Caco-2 (cell line): ENCODE measurements at regions not wholly inside any gene's neighbourhood (a gene's known extent, or its start where the extent isn't known, plus 50 kb on each side); places are given as distances from the start of the nearest gene placed in this dataset.
A peak's percentile ranks its signal among the peaks of the same experiment; 100 is the strongest.

Source experiments
- BruUV-seq: library from RNA; stranded (reverse); fragments of 400-500 nt; replicated peaks from 2 replicates; lab custom pipeline; 2021; lab: Mats Ljungman, UMichigan
- CTCF ChIA-PET: fragments of 300-600 bp; sonication (Branson Sonifier 250); formaldehyde crosslinking; loops from one replicate; lab custom pipeline; 2022; ENCODE audit warnings: antibody characterized with exemption; lab: Charles Lee
- POLR2A ChIA-PET: fragments of 300-600 bp; sonication (Branson Sonifier 250); formaldehyde crosslinking; loops from one replicate; lab custom pipeline; 2022; ENCODE audit warnings: antibody characterized with exemption; lab: Charles Lee
- DNase-seq, 2 experiments: peaks; one replicate each; pipeline versions ENCODE4 v3.0.0 to v3.0.0-alpha.2; 2020 to 2022
- H3K27me3 ChIP-seq: replicated peaks from 2 replicates; pipeline ENCODE4 v1.6.0; 2011; ENCODE audit warnings: low read length; ENCODE audit not compliant: control insufficient read depth, insufficient read depth
- H3K36me3 ChIP-seq: 2 replicates; pipeline ENCODE4 v1.5.1; 2011; ENCODE audit warnings: low read length; ENCODE audit not compliant: control insufficient read depth, insufficient read depth
- H3K4me1 ChIP-seq: fragments of 250-450 bp; sonication (Bioruptor Pico); 2 replicates; pipeline ENCODE4 v1.5.1; 2020; ENCODE audit warnings: mild to moderate bottlenecking
- H3K4me3 ChIP-seq: 2 replicates; pipeline ENCODE4 v1.5.1; 2011; ENCODE audit warnings: low read depth, mild to moderate bottlenecking, control low read depth, low read length
- H3K9me3 ChIP-seq: fragments of 250-450 bp; sonication (Bioruptor Pico); 2 replicates; pipeline ENCODE4 v1.5.1; 2020; ENCODE audit warnings: mild to moderate bottlenecking, moderate library complexity
- H3K27ac Mint-ChIP-seq: one replicate; pipeline ENCODE4 v1.8.0; 2022; ENCODE audit warnings: mixed read lengths; ENCODE audit not compliant: unreplicated experiment
- H3K27me3 Mint-ChIP-seq: one replicate; pipeline ENCODE4 v1.8.0; 2022; ENCODE audit warnings: mixed read lengths; ENCODE audit not compliant: insufficient read depth, unreplicated experiment
- H3K36me3 Mint-ChIP-seq: one replicate; pipeline ENCODE4 v1.8.0; 2022; ENCODE audit warnings: mild to moderate bottlenecking, mixed read lengths; ENCODE audit not compliant: insufficient read depth, unreplicated experiment
- H3K4me1 Mint-ChIP-seq: one replicate; pipeline ENCODE4 v1.8.0; 2022; ENCODE audit warnings: low read depth, mixed read lengths; ENCODE audit not compliant: unreplicated experiment
- H3K4me3 Mint-ChIP-seq: one replicate; pipeline ENCODE4 v1.8.0; 2022; ENCODE audit warnings: mild to moderate bottlenecking, moderate library complexity, mixed read lengths; ENCODE audit not compliant: unreplicated experiment
- H3K9me3 Mint-ChIP-seq: one replicate; pipeline ENCODE4 v1.8.0; 2022; ENCODE audit warnings: mixed read lengths; ENCODE audit not compliant: unreplicated experiment
- intact Hi-C: fragments of 100-400 bp; cut with micrococcal nuclease; formaldehyde crosslinking; loops from one replicate; pipeline ENCODE4 v1.10.0; 2022; ENCODE audit not compliant: unreplicated experiment
- TF ChIP-seq, protein P1 (sequence below), 2 experiments: fragments of 200-600 bp in 1 of 2; IDR thresholded peaks; 1 replicate in 1 of 2; 2 replicates in 1 of 2; pipeline versions ENCODE4 v1.5.1 to v1.8.0; 2011 to 2022; ENCODE audit warnings: antibody characterized with exemption in 1 of 2, control low read depth in 1 of 2, inconsistent platforms in 1 of 2, low read depth in 1 of 2, low read length in 1 of 2, mild to moderate bottlenecking in 1 of 2, moderate library complexity in 1 of 2; ENCODE audit not compliant: insufficient read depth in 1 of 2, severe bottlenecking in 1 of 2, unreplicated experiment in 1 of 2

DNA sequence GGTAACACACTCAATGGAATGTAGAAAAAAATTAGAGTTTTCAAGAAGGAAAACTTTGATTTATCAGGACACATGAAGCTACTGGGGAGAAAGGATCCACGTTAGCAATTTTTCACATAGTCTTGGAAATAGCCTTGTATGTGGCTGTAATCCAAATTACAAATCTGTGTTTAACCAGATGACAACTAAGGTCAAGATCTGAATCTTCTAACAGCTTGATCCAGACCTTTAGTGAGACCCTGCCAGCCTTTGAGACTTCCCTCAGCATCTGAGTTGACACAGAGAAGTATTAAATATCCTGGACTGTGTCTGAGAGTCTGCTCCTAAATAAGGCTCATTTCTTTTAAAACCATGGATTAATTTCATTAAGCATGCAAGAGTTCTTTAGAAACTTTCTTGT lies 135.9 kb upstream of the KCNK2 start:
- no peak overlapping the region for H3K4me3 Mint-ChIP-seq
- Histone ChIP-seq H3K4me1 (no peaks in the 10 kb centered on the region), H3K4me3 (no peak overlapping the region), H3K36me3 (no peaks in the 10 kb centered on the region), H3K27me3 (no peaks in the 10 kb centered on the region), H3K9me3 (0 out of 2 replicates have a peak, but pooled peaks cover 4% of the 10 kb centered on the region)
- ChIA-PET CTCF (no interaction called here), POLR2A (no interaction called here)
- TF ChIP-seq, protein P1, sequence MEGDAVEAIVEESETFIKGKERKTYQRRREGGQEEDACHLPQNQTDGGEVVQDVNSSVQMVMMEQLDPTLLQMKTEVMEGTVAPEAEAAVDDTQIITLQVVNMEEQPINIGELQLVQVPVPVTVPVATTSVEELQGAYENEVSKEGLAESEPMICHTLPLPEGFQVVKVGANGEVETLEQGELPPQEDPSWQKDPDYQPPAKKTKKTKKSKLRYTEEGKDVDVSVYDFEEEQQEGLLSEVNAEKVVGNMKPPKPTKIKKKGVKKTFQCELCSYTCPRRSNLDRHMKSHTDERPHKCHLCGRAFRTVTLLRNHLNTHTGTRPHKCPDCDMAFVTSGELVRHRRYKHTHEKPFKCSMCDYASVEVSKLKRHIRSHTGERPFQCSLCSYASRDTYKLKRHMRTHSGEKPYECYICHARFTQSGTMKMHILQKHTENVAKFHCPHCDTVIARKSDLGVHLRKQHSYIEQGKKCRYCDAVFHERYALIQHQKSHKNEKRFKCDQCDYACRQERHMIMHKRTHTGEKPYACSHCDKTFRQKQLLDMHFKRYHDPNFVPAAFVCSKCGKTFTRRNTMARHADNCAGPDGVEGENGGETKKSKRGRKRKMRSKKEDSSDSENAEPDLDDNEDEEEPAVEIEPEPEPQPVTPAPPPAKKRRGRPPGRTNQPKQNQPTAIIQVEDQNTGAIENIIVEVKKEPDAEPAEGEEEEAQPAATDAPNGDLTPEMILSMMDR (IDR thresholded peaks at IDR 0.05; ENCODE audit: insufficient read depth in 1 of 2, low read depth in 1 of 2, low read length in 1 of 2, severe bottlenecking in 1 of 2, unreplicated experiment in 1 of 2), result no peak
- no peaks in the 10 kb centered on the region for H3K36me3 Mint-ChIP-seq
- no peak for DNase-seq
- H3K27ac Mint-ChIP-seq, result no peak overlapping the region
- H3K27me3 Mint-ChIP-seq, result no peaks in the 10 kb centered on the region
- H3K9me3 Mint-ChIP-seq, result no peaks in the 10 kb centered on the region
- no TSS peak for BruUV-seq
- peaks cover 6% of the 10 kb centered on the region for H3K4me1 Mint-ChIP-seq
- intact Hi-C loops, result no loop called here

- CTCF ChIA-PET, result interaction anchor here (1.0 to 1.3 kb wide), 2 partner anchors 124 to 208 kb away, joined by 3 to 7 read pairs; no protein-coding TSS in a partner anchor
These were observed 129.9 kb upstream of the KCNK2 start for GRCh38 chr1:214952648-214953047.

GRCh38 chr1:214953901-214954616 lies 128.5 kb upstream of the KCNK2 start:
- no peak overlapping the region for H3K4me3 ChIP-seq
- no peaks in the 10 kb centered on the region for H3K36me3 ChIP-seq
- no peaks in the 10 kb centered on the region for H3K9me3 ChIP-seq
- H3K27me3 Mint-ChIP-seq, result no peaks in the 10 kb centered on the region
- TF ChIP-seq, protein P1 (IDR thresholded peaks at IDR 0.05; ENCODE audit: insufficient read depth in 1 of 2, low read depth in 1 of 2, low read length in 1 of 2, severe bottlenecking in 1 of 2, unreplicated experiment in 1 of 2), result no peak
- ChIA-PET CTCF (no interaction called here), POLR2A (no interaction called here)
- H3K27ac Mint-ChIP-seq, result no peak overlapping the region
- H3K4me1 Mint-ChIP-seq, result peaks cover 4% of the 10 kb centered on the region
- DNase-seq, result no peak
- H3K4me1 ChIP-seq, result no peaks in the 10 kb centered on the region
- intact Hi-C loops, result loop anchor here (10.0 kb wide), 1 partner anchor 571 kb away; no protein-coding TSS in a partner anchor
- H3K4me3 Mint-ChIP-seq, result no peak overlapping the region
- H3K9me3 Mint-ChIP-seq, result no peaks in the 10 kb centered on the region
- no peaks in the 10 kb centered on the region for H3K36me3 Mint-ChIP-seq
- H3K27me3 ChIP-seq, result no peaks in the 10 kb centered on the region
- no TSS peak for BruUV-seq

More at GRCh38 chr1:214952648-214953047, 129.9 kb upstream of the KCNK2 start:
- Histone ChIP-seq H3K4me1 (no peaks in the 10 kb centered on the region), H3K27me3 (no peaks in the 10 kb centered on the region), H3K9me3 (0 out of 2 replicates have a peak, but pooled peaks cover 1% of the 10 kb centered on the region), H3K36me3 (no peaks in the 10 kb centered on the region), H3K4me3 (no peak overlapping the region)
- peak; percentile 31 to 37 for DNase-seq
- POLR2A ChIA-PET, result interaction anchor here (0.6 kb wide), 1 partner anchor 117 kb away, joined by 5 read pairs; no protein-coding TSS in a partner anchor
- intact Hi-C loops, result loop anchor here (1.0 to 10.0 kb wide), 3 partner anchors 194 to 572 kb away; no protein-coding TSS in a partner anchor
- Mint-ChIP-seq H3K4me3 (no peak overlapping the region), H3K9me3 (no peaks in the 10 kb centered on the region), H3K27ac (no peak overlapping the region), H3K27me3 (no peaks in the 10 kb centered on the region), H3K4me1 (no peaks in the 10 kb centered on the region), H3K36me3 (no peaks in the 10 kb centered on the region)
- TF ChIP-seq, protein P1 (IDR thresholded peaks at IDR 0.05; ENCODE audit: insufficient read depth in 1 of 2, low read depth in 1 of 2, low read length in 1 of 2, severe bottlenecking in 1 of 2, unreplicated experiment in 1 of 2), result peak; percentile 43 to 50
- no TSS peak for BruUV-seq
